GM12865 (cell line): ENCODE measurements at regions not wholly inside any gene's neighbourhood (a gene's known extent, or its start where the extent isn't known, plus 50 kb on each side); places are given as distances from the start of the nearest gene placed in this dataset.
"Not testable (repeated sequence)": the region's sequence is repeated elsewhere in the genome, so short reads cannot be mapped to it uniquely, and the experiment has no call there.

Experiments used
- DNase-seq: peaks from one replicate; pipeline ENCODE4 v3.0.0; 2010; ENCODE audit warnings: low read depth
- H3K4me3 ChIP-seq: 2 replicates; pipeline ENCODE4 v1.5.1; 2011; ENCODE audit warnings: mild to moderate bottlenecking, low read depth, low read length, control low read depth
- CTCF ChIP-seq: IDR thresholded peaks from 2 replicates; pipeline ENCODE4 v1.5.1; 2011; ENCODE audit warnings: low read length, control low read depth, low read depth, inconsistent platforms; ENCODE audit not compliant: insufficient read depth; ENCODE audit errors: missing control alignments

GRCh38 chr17:70375406-70375805 is 206.1 kb downstream of the KCNJ2 start:
- TF ChIP-seq CTCF, result no peak
- no peak overlapping the region for H3K4me3 ChIP-seq
- no peak for DNase-seq

- H3K4me3 ChIP-seq, result no peak overlapping the region
- no peak for DNase-seq
- TF ChIP-seq CTCF, result no peak
Measured at GRCh38 chr17:70375813-70376770, 206.8 kb downstream of the KCNJ2 start.

GRCh38 chr17:70377654-70378053 is 208.3 kb downstream of the KCNJ2 start:
- no peak for TF ChIP-seq CTCF
- no peak overlapping the region for H3K4me3 ChIP-seq
- no peak for DNase-seq

- no peak overlapping the region for H3K4me3 ChIP-seq
- TF ChIP-seq CTCF, result no peak
- no peak for DNase-seq
Measured at GRCh38 chr17:70378076-70378475, 208.7 kb downstream of the KCNJ2 start.

- H3K4me3 ChIP-seq, result no peak overlapping the region
- no peak for TF ChIP-seq CTCF
- no peak for DNase-seq
Measured at GRCh38 chr17:70379945-70380344, 210.6 kb downstream of the KCNJ2 start.

GRCh38 chr17:70381916-70382315 is 212.6 kb downstream of the KCNJ2 start:
- not testable (repeated sequence) for DNase-seq, H3K4me3 ChIP-seq

- H3K4me3 ChIP-seq, result no peak overlapping the region
- TF ChIP-seq CTCF, result no peak
- DNase-seq, result no peak
Measured at GRCh38 chr17:70388326-70388725, 219.0 kb downstream of the KCNJ2 start.

- DNase-seq, H3K4me3 ChIP-seq: not testable (repeated sequence)
Measured at GRCh38 chr17:70389232-70389757, 220.0 kb downstream of the KCNJ2 start.
